ENCODE measurements at regions not wholly inside any gene's neighbourhood (a gene's known extent, or its start where the extent isn't known, plus 50 kb on each side); places are given as distances from the start of the nearest gene placed in this dataset.

DNA sequence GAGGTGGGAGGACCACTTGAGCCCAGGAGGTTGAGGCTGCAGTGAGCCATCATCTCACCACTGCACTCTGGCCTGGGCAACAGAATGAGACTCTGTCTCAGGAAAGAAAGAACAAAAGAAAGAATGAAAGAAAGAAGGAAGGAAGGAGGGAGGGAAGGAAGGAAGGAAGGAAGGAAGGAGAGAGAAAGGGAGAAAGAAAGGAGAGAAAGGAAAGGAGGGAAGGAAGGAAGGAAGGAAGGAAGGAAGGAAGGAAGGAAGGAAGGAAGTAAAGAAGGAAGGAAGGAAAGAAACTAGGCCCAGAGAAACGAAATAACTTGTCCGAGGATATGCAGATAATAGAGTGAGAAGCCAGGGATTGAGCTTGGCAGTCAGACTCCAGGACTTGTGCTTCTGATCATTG lies 102.1 kb downstream of the SKIDA1 start:
- no peak for TF ChIP-seq POLR2AphosphoS5 (IDR thresholded peaks at IDR 0.05; ENCODE audit: low read depth, low read length)
- TF ChIP-seq, protein P1, sequence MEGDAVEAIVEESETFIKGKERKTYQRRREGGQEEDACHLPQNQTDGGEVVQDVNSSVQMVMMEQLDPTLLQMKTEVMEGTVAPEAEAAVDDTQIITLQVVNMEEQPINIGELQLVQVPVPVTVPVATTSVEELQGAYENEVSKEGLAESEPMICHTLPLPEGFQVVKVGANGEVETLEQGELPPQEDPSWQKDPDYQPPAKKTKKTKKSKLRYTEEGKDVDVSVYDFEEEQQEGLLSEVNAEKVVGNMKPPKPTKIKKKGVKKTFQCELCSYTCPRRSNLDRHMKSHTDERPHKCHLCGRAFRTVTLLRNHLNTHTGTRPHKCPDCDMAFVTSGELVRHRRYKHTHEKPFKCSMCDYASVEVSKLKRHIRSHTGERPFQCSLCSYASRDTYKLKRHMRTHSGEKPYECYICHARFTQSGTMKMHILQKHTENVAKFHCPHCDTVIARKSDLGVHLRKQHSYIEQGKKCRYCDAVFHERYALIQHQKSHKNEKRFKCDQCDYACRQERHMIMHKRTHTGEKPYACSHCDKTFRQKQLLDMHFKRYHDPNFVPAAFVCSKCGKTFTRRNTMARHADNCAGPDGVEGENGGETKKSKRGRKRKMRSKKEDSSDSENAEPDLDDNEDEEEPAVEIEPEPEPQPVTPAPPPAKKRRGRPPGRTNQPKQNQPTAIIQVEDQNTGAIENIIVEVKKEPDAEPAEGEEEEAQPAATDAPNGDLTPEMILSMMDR (IDR thresholded peaks at IDR 0.05) = no peak
